Spleen (tissue), 11 donors: ENCODE measurements at regions not wholly inside any gene's neighbourhood (a gene's known extent, or its start where the extent isn't known, plus 50 kb on each side); places are given as distances from the start of the nearest gene placed in this dataset.

Source experiments
- DNase-seq: peaks from one replicate; pipeline ENCODE4 v3.0.0-alpha.2; 2020
- H3K27ac ChIP-seq, 8 donors: fragments of 200-600 bp; sonication (generic) in 7 of 8; 1 replicate in 4 of 8; 2 replicates in 4 of 8; pipeline versions ENCODE4 v1.5.0 to v1.8.0; 2016 to 2021; ENCODE audit warnings: inconsistent platforms in 4 of 8, mild to moderate bottlenecking in 4 of 8, moderate library complexity in 1 of 8
- H3K27me3 ChIP-seq, 7 donors: fragments of 200-600 bp; sonication (generic) in 6 of 7; replicated peaks in 1 of 7; 1 replicate in 4 of 7; 2 replicates in 3 of 7; pipeline versions ENCODE4 v1.5.0 to v1.8.0; 2016 to 2021; ENCODE audit warnings: inconsistent platforms in 3 of 7, mild to moderate bottlenecking in 1 of 7
- H3K36me3 ChIP-seq, 6 donors: fragments of 200-600 bp; sonication (generic) in 5 of 6; 1 replicate in 4 of 6; 2 replicates in 2 of 6; pipeline versions ENCODE4 v1.5.0 to v1.8.0; 2016 to 2021; ENCODE audit warnings: inconsistent platforms in 2 of 6
- H3K4me1 ChIP-seq, 6 donors: fragments of 200-600 bp; sonication (generic) in 5 of 6; 1 replicate in 3 of 6; 2 replicates in 3 of 6; pipeline versions ENCODE4 v1.5.0 to v1.8.0; 2016 to 2021; ENCODE audit warnings: inconsistent platforms in 3 of 6
- H3K4me3 ChIP-seq, 8 donors: fragments of 200-600 bp; sonication (generic) in 7 of 8; 1 replicate in 4 of 8; 2 replicates in 4 of 8; pipeline versions ENCODE4 v1.5.0 to v1.8.0; 2016 to 2021; ENCODE audit warnings: inconsistent platforms in 4 of 8, mild to moderate bottlenecking in 4 of 8, moderate library complexity in 2 of 8
- H3K9me3 ChIP-seq, 8 donors: fragments of 200-600 bp; sonication (generic) in 7 of 8; 1 replicate in 4 of 8; 2 replicates in 4 of 8; pipeline versions ENCODE4 v1.5.0 to v1.8.0; 2016 to 2021; ENCODE audit warnings: inconsistent platforms in 4 of 8
- POLR2A ChIP-seq, 3 donors: fragments of 450-650 bp; IDR thresholded peaks; one replicate each; pipeline ENCODE4 v1.5.1; 2017; ENCODE audit warnings: antibody characterized with exemption in 3 of 3, mild to moderate bottlenecking in 1 of 3
- POLR2AphosphoS5 ChIP-seq, 3 donors: sonication (generic); formaldehyde crosslinking; IDR thresholded peaks; one replicate each; pipeline ENCODE4 v1.5.1; 2017; ENCODE audit warnings: antibody characterized with exemption in 3 of 3
- WGBS, 5 donors: extraction: QIAGEN DNeasy Blood & Tissue Kit in 3 of 5; methylation state at CpG; one replicate each; pipeline versions ENCODE4 v1.1.5 to v1.1.7; 2013 to 2018; 5-methylcytosine and 5-hydroxymethylcytosine counted together
- intact Hi-C: fragments of 100-400 bp; cut with DNase I; formaldehyde crosslinking; loops from one replicate; pipeline ENCODE4 v1.15.0; 2023; ENCODE audit warnings: low total_unique reads
- TF ChIP-seq, protein P1 (sequence below), 11 experiments: fragments of 200-600 bp in 7 of 11; fragments of 450-650 bp in 4 of 11; sonication (generic) in 4 of 11; IDR thresholded peaks in 8 of 11; conservative IDR thresholded peaks in 3 of 11; 1 replicate in 7 of 11; 2 replicates in 4 of 11; pipeline versions ENCODE4 v1.4.0 to v1.8.0; 2016 to 2021; ENCODE audit warnings: antibody characterized with exemption in 11 of 11, inconsistent platforms in 4 of 11, mild to moderate bottlenecking in 1 of 11
- donor health status: healthy with polysubstance abuse.
- donor health status: DM: no; HTN: no; CAD: no; lungs with moderate emphysema.
- donor health status: DM: no; HTN: no; CAD: no.
- donor health status: Bipolar disorder and iron deficiency.
- donor health status: healthy.
- donor health status: DM: no; HTN: no; CAD: no.
- donor health status: DM: yes; HTN: yes; CAD: no.

DNA sequence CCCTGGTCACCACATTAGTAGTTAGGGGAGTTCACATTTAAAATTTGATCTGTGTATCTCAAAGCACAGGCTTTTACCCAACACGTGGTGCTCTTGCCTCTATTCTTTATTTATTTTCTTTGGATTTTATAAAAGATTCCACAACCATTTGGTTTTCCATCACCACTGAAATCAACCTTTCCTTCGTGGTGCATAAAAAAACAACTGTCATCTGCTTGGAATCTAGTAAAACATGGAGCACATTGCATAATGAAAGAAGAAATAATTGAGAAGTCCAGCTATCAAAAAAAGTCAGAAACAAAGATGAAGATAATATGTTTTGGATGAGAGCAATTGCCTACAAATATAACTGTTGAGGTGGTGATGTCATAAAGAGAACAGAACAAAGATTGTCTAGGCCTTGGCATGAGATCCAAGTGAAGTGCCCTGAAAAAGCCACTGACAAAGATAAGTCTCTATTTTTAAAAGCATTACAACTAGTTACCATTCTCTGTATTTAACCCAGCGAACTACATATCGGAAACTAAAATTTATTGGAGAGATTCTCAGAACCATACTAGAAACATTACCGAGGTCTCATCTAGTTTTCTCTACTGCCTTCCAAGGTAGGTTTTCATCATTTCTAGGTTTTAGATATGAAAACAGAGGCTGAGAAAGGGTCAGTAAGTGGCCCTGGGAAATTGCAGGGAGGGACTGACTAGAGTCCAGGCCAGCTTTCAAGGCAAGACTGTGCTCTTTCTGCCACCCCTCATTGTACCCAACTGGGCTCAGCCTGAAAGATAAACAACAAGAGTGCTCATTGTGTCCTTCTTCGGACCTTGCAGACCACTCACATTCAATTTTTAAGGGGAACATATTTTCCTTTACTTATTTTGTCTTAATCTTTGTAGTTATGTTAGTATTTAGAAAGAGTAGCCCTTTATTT, 127.3 kb downstream of the MAD2L1 start:
- H3K4me3 ChIP-seq: no peak overlapping the region
- H3K36me3 ChIP-seq: no peaks in the 10 kb centered on the region
- no peaks in the 10 kb centered on the region for H3K9me3 ChIP-seq
- intact Hi-C loops: no loop called here
- no peak for DNase-seq
- 74 to 84% (median 77%) methylated on average over 6 of the region's 6 CpGs for WGBS, 5 donors
- H3K4me1 ChIP-seq: no peaks in the 10 kb centered on the region
- H3K27ac ChIP-seq: no peak overlapping the region
- no peaks in the 10 kb centered on the region for H3K27me3 ChIP-seq
- TF ChIP-seq, protein P1, sequence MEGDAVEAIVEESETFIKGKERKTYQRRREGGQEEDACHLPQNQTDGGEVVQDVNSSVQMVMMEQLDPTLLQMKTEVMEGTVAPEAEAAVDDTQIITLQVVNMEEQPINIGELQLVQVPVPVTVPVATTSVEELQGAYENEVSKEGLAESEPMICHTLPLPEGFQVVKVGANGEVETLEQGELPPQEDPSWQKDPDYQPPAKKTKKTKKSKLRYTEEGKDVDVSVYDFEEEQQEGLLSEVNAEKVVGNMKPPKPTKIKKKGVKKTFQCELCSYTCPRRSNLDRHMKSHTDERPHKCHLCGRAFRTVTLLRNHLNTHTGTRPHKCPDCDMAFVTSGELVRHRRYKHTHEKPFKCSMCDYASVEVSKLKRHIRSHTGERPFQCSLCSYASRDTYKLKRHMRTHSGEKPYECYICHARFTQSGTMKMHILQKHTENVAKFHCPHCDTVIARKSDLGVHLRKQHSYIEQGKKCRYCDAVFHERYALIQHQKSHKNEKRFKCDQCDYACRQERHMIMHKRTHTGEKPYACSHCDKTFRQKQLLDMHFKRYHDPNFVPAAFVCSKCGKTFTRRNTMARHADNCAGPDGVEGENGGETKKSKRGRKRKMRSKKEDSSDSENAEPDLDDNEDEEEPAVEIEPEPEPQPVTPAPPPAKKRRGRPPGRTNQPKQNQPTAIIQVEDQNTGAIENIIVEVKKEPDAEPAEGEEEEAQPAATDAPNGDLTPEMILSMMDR (IDR thresholded peaks at IDR 0.05 in 8 of 11, conservative IDR thresholded peaks at IDR 0.05 in 3 of 11): no peak
- TF ChIP-seq POLR2A (IDR thresholded peaks at IDR 0.05): no peak
- no peak for TF ChIP-seq POLR2AphosphoS5 (IDR thresholded peaks at IDR 0.05)

DNA sequence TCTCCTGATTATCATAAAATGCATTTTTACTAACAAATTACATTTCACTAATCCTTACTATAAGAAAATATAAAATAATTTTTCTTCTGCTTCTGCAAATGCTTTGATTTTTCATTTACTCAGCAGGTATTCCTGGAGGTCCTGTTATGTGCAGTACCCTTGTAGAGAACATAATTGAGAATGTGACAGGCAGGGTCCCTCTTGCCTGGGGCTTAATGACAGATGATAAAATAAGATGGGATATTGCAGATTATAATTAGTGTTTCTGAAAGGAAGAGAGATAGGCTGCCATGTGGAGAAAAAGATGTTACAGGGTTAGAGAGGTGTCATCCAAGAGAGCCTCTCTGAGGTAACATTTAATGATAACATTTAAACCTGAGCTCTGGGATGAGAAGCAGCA, 128.9 kb downstream of the MAD2L1 start:
- intact Hi-C loops: no loop called here
- Histone ChIP-seq H3K4me1 (no peaks in the 10 kb centered on the region), H3K9me3 (no peaks in the 10 kb centered on the region), H3K27ac (no peak overlapping the region), H3K4me3 (no peak overlapping the region), H3K27me3 (no peaks in the 10 kb centered on the region), H3K36me3 (no peaks in the 10 kb centered on the region)
- no peak for DNase-seq
- no peak for TF ChIP-seq POLR2AphosphoS5 (IDR thresholded peaks at IDR 0.05)
- no peak for TF ChIP-seq POLR2A (IDR thresholded peaks at IDR 0.05)
- TF ChIP-seq, protein P1 (IDR thresholded peaks at IDR 0.05 in 8 of 11, conservative IDR thresholded peaks at IDR 0.05 in 3 of 11): no peak

DNA sequence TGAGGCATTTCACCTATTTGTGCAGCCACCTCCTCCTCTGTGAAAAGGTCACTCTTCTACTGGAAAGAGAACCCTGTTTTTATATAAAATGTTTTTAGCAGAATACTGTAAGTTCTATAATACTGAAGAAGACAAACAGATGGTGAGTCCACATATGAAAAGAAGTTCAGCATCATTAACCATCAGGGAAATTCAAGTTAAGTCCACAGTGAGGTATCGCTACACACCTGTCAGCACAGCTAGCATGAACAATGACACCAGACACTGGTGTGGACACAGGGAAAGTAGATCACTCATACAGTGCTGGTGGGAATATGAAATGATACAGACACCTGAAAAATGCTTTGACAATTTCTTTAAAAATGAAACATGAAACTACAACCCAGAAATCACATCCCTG, 133.0 kb downstream of the MAD2L1 start:
- H3K9me3 ChIP-seq: no peaks in the 10 kb centered on the region
- no peaks in the 10 kb centered on the region for H3K27me3 ChIP-seq
- no peaks in the 10 kb centered on the region for H3K36me3 ChIP-seq
- intact Hi-C loops: no loop called here
- TF ChIP-seq POLR2AphosphoS5 (IDR thresholded peaks at IDR 0.05): no peak
- no peak for TF ChIP-seq POLR2A (IDR thresholded peaks at IDR 0.05)
- TF ChIP-seq, protein P1 (IDR thresholded peaks at IDR 0.05 in 8 of 11, conservative IDR thresholded peaks at IDR 0.05 in 3 of 11): no peak
- H3K27ac ChIP-seq: no peak overlapping the region
- no peak overlapping the region for H3K4me3 ChIP-seq
- 95 to 100% (median 97%) methylated on average over 1 of the region's 1 CpG for WGBS, 5 donors
- no peaks in the 10 kb centered on the region for H3K4me1 ChIP-seq
- DNase-seq: no peak

DNA sequence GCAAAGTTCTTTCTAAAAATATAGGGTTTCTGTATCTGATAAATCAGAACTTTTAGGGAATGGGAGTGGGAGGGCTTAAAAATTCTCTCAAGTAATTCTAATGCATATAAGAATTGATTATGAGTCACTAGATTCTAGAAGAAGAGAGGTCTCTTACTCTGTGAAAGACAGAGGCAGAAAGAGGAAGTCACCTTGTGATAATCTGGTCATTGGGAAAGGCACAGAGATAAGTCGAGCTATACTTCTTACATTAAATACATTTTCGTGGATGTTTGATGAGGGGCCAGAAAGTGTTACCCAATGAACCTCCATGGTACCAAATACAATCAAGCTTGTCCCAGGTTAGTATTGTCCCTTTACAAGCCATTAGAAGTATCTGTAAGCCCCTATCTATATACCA, 134.4 kb downstream of the MAD2L1 start:
- Histone ChIP-seq H3K4me3 (no peak overlapping the region), H3K27ac (no peak overlapping the region), H3K4me1 (no peaks in the 10 kb centered on the region), H3K27me3 (no peaks in the 10 kb centered on the region), H3K36me3 (no peaks in the 10 kb centered on the region), H3K9me3 (no peaks in the 10 kb centered on the region)
- intact Hi-C loops: no loop called here
- DNase-seq: no peak
- 67 to 84% (median 74%) methylated on average over 2 of the region's 2 CpGs for WGBS, 5 donors
- TF ChIP-seq POLR2AphosphoS5 (IDR thresholded peaks at IDR 0.05) (no peak), POLR2A (IDR thresholded peaks at IDR 0.05) (no peak)
- TF ChIP-seq, protein P1 (IDR thresholded peaks at IDR 0.05 in 8 of 11, conservative IDR thresholded peaks at IDR 0.05 in 3 of 11): no peak
